ENCODE measurements at regions not wholly inside any gene's neighbourhood (a gene's known extent, or its start where the extent isn't known, plus 50 kb on each side); places are given as distances from the start of the nearest gene placed in this dataset.

GRCh38 chr14:22079766-22080165 lies 406.1 kb upstream of the OR4E1 start:
- TF ChIP-seq POLR2A (IDR thresholded peaks at IDR 0.05) (no peak), CTCF (IDR thresholded peaks at IDR 0.05) (no peak)
